GM20000 (cell line): ENCODE measurements at regions not wholly inside any gene's neighbourhood (a gene's known extent, or its start where the extent isn't known, plus 50 kb on each side); places are given as distances from the start of the nearest gene placed in this dataset.

ENCODE experiments used
- DNase-seq: peaks from one replicate; pipeline ENCODE4 v3.0.0; 2012; ENCODE audit warnings: low spot score
- TF ChIP-seq, protein P1 (sequence below): IDR thresholded peaks from 2 replicates; pipeline ENCODE4 v1.5.1; 2012; ENCODE audit warnings: mild to moderate bottlenecking, control low read depth; ENCODE audit errors: extremely low read depth, missing control alignments

DNA sequence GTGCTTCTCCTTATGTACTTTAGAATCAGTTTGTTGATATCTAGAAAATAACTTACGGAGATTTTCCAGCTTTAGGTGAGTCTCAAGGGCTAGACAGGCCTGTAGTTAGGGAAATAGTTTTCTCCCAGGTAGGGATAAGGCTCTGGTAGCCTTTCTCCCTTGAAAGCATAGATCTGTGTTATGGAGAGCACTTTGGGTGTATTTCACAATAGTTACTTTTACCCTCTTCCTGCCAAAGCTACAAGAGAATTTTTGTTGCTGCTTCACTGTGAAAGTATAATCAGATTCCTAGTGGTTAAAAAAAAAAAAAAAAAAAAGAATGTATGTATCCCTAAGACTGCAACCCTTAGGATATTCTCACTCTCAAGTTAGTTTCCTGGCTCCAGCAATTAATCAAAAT lies 267.5 kb downstream of the PIK3C3 start:
- DNase-seq, result no peak
- TF ChIP-seq, protein P1, sequence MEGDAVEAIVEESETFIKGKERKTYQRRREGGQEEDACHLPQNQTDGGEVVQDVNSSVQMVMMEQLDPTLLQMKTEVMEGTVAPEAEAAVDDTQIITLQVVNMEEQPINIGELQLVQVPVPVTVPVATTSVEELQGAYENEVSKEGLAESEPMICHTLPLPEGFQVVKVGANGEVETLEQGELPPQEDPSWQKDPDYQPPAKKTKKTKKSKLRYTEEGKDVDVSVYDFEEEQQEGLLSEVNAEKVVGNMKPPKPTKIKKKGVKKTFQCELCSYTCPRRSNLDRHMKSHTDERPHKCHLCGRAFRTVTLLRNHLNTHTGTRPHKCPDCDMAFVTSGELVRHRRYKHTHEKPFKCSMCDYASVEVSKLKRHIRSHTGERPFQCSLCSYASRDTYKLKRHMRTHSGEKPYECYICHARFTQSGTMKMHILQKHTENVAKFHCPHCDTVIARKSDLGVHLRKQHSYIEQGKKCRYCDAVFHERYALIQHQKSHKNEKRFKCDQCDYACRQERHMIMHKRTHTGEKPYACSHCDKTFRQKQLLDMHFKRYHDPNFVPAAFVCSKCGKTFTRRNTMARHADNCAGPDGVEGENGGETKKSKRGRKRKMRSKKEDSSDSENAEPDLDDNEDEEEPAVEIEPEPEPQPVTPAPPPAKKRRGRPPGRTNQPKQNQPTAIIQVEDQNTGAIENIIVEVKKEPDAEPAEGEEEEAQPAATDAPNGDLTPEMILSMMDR, result no peak

DNA sequence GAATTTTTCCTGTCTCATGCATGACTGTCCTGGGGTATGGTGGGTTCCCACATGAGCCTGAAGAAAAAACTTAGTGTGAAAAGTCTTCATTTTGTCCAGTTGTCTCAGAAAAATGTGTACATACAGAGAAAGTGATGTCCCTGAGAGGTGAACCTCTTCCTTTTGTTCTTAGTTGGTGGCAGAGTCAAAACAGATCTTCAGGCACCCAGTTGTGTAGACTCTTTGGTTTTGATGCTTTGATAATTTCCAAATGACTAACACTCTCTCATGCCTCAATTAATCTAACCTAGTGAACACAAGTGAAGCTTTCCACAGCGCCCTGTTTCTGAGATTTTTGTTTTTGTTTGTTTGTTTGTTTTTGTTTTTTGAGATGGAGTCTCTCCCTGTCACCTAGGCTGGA lies 273.5 kb downstream of the PIK3C3 start:
- DNase-seq, result no peak
- TF ChIP-seq, protein P1, result no peak

DNA sequence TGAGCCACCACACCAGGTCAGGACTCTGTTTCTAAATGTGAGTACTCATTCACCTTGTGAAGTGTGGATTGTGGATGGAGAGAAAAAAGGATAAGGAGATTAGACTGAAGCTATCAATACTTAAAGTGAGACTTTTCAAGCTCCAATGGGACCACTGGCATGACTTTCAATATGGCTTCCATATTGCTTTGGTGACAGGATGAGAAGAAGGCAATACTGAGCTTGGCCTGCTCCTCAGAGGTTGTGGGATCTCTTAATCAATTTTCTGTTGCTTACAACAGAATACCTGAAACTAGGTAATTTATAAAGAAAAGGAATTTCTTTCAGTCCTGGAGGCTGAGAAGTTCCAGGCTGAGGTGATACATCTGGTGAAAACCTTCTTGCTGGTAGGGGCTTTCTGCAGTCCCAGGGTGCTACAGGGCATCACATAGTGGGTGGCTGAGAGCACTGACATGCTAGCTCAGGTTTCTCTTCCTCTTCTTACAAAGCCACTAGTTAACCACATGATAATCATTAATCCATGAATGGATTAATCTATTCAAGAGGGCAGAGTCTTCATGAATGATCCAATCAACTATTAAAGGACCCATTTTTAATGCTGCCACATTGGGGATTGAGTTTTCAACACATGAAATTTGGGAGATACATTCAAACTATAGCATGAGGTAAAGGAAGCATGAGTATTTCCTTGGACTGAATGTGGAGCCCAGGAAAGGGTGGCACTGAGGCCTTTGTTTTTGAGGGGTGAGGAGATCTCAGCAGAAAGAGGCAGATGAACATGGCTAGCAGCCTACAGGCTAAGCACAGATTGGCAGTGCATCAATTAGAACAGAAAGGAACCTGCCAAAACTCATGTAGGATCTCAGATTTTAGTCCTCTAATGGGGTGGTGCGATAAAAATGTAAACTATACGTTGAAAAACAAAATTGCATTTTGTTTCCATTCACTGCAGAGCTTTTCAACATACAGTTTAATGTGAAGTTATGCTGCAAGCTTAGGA lies 274.5 kb downstream of the PIK3C3 start:
- DNase-seq, result no peak
- TF ChIP-seq, protein P1, result no peak

DNA sequence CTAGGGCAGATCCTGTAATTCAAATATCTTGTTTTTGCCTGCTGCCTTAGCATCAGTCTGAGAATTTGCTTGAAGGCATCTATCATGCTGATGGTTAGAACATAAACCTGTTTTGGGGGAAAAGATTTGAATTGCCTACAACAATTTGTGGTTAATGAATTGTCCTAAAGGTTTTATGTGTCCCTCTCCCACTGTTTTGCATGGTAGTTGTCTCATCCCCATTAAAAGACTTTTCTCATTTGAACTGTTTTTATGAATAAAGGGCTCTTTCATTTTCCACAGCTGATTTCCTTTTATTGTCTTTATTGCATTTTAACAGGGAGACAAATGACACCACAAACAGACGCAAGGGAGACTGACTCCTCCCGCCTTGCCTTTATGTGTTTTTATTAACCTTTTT lies 275.6 kb downstream of the PIK3C3 start:
- TF ChIP-seq, protein P1, result no peak
- no peak for DNase-seq

DNA sequence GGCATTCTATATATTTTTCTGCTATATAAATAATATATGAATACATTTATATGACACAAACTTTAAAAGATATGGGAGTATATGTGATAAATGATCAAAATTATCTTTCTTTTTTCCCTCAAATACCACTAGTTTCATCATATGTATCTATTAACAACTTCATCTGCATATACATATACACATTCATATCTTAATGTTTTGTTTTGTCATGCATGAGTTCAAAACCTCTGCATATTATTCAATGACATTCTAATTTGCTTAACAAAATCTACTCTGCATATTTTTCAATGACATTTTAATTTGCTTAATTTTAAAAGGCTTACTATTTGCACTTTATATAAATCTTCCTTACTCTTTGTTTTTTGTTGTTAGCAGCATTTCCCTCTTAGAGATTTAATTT lies 276.2 kb downstream of the PIK3C3 start:
- TF ChIP-seq, protein P1, result no peak
- no peak for DNase-seq

DNA sequence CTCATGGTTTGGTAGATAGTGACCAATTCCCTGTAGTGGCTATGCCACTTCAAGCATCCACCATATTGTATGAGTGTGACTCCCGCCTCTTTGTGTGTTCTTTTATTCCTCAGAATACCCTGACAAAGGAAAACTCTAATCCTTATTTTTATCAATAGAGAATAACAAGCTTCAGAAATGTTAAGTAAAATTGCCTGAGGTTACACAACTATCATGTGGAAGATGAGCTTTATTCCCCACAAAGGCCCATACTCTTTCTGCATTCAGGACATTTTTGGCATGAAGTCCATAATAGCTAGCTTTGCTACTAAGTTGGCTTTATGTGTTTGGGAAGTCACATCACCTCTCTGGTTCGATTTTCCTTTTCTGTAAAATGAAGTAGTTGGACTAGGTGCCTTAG lies 276.8 kb downstream of the PIK3C3 start:
- TF ChIP-seq, protein P1, result no peak
- no peak for DNase-seq

DNA sequence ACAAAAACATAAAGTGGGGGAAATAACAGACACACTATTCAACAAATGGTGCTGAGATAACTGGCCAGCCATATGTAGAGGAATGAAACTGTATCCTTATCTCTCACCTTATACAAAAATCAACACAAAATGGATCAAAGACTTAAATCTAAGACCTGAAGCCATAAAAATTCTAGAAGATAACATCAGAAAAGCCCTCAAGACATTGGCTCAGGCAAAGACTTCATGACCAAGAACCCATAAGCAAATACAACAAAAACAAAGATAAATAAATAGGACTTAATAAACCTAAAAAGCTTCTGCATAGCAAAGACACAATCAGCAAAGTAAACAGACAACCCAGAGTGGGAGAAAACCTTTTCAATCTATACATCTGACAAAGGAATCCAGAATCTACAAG lies 278.9 kb downstream of the PIK3C3 start:
- DNase-seq, result no peak
- TF ChIP-seq, protein P1, result no peak
